HEK293T (cell line): ENCODE measurements at regions not wholly inside any gene's neighbourhood (a gene's known extent, or its start where the extent isn't known, plus 50 kb on each side); places are given as distances from the start of the nearest gene placed in this dataset.

Experiments used
- ELF4 ChIP-seq: fragments of 450-650 bp; IDR thresholded peaks from 2 replicates; pipeline ENCODE4 v1.6.1; 2017; ENCODE audit warnings: antibody characterized with exemption
- FOXA1 ChIP-seq: fragments of 450-650 bp; IDR thresholded peaks from 2 replicates; pipeline ENCODE4 v1.6.1; 2016; ENCODE audit warnings: mild to moderate bottlenecking
- FOXK2 ChIP-seq: fragments of 450-650 bp; IDR thresholded peaks from 2 replicates; pipeline ENCODE4 v1.6.1; 2016; ENCODE audit warnings: mild to moderate bottlenecking
- NFRKB ChIP-seq: fragments of 450-650 bp; IDR thresholded peaks from 2 replicates; pipeline ENCODE4 v1.6.1; 2016; ENCODE audit warnings: mild to moderate bottlenecking, moderate library complexity
- SP1 ChIP-seq: fragments of 450-650 bp; IDR thresholded peaks from 2 replicates; pipeline ENCODE4 v1.6.1; 2017
- SUZ12 ChIP-seq: fragments of 450-650 bp; IDR thresholded peaks from 2 replicates; pipeline ENCODE4 v1.6.1; 2016; ENCODE audit warnings: mild to moderate bottlenecking

DNA sequence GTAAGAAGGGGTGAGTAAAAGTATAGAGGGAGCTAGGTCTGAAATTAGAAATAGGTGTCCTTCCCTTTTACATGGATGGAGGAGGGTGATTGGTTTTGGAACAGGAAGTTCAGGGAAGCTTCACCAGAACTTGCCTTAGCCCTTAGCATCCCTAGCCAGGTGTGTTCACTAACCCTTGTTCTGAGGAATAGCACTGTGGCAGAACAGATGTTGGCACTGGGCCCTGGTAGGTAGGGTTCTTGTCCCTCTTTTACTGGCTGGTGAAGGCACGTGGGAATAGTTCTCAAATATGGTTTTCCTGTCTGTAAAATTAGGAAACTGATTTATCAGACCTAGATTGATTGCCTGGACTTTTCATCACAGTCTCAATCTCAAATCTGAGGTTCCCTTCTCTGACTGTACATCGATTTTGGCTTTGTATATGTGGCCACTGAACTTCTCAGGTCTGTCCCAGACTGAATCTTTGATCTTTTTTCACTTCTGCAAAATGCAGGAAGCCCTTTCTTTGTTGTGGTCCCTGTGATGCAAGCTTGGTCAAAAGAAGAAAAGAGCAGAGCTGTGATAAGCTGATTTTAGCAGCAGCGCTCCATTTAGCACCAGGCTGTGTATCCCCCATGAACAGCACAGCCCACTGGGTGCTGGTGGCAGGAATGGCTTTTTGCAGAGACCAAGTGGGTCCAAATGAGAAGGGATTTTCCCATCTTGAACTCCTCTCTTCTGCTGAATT is 86.2 kb upstream of the HTR2A start:
- TF ChIP-seq FOXA1 (no peak), FOXK2 (no peak), SUZ12 (no peak), NFRKB (no peak), ELF4 (no peak), SP1 (no peak)
